NT2/D1 (cell line): ENCODE measurements at regions not wholly inside any gene's neighbourhood (a gene's known extent, or its start where the extent isn't known, plus 50 kb on each side); places are given as distances from the start of the nearest gene placed in this dataset.

ENCODE experiments used
- SUZ12 ChIP-seq: IDR thresholded peaks from 2 replicates; pipeline ENCODE4 v1.6.1; 2011; ENCODE audit not compliant: insufficient read length, insufficient read depth; ENCODE audit errors: extremely low read depth
- YY1 ChIP-seq: IDR thresholded peaks from 2 replicates; pipeline ENCODE4 v1.6.1; 2011; ENCODE audit not compliant: insufficient read length, insufficient read depth
- ZNF274 ChIP-seq: IDR thresholded peaks from 2 replicates; pipeline ENCODE4 v1.6.1; 2011; ENCODE audit warnings: mild to moderate bottlenecking, low read depth, low read length

- no peak for TF ChIP-seq YY1
- TF ChIP-seq ZNF274: no peak
- no peak for TF ChIP-seq SUZ12
Measured at GRCh38 chr2:145753041-145753608, 1233.2 kb upstream of the ZEB2 start.
